Renal pelvis (tissue), 1 donor: ENCODE measurements at regions not wholly inside any gene's neighbourhood (a gene's known extent, or its start where the extent isn't known, plus 50 kb on each side); places are given as distances from the start of the nearest gene placed in this dataset.

Experiments used
- DNase-seq: peaks from one replicate; pipeline ENCODE4 v3.0.0-alpha.2; 2013

DNA sequence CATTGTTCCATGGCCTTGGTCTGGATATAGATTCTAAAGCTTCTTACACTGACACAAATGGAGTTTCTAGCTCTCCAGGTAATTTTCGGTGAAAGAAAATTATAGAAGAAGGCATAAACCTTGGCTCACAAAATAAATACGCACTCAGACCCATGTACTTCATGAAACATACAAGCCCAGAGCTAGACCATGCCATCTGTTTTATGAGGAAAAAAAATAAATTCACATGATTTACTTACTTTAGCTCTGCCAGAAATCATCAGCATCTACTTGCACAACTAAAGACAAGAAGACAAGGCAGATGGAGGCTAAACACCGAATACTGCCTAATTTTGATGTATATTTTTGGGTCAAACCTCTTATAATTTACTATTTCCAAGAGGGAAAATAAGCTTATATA lies 197.4 kb upstream of the KLF14 start:
- no peak for DNase-seq

DNA sequence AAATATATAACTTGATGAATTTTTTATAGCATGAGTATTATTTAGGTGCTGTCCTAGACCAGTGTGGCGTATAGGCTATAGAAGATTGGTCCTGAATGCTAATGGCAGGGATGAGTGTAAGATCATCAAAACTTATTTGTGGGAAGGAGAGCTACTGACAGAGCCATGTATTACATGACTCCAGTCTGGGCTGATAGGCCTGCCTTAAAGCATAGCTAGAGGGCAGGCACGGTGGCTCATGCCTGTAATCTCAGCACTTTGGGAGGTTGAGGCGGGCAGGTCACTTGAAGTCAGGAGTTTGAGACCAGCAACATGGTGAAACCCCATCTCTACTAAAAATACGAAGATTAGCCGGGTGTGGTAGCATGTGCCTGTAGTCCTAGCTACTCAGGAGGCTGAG lies 198.1 kb upstream of the KLF14 start:
- no peak for DNase-seq

DNA sequence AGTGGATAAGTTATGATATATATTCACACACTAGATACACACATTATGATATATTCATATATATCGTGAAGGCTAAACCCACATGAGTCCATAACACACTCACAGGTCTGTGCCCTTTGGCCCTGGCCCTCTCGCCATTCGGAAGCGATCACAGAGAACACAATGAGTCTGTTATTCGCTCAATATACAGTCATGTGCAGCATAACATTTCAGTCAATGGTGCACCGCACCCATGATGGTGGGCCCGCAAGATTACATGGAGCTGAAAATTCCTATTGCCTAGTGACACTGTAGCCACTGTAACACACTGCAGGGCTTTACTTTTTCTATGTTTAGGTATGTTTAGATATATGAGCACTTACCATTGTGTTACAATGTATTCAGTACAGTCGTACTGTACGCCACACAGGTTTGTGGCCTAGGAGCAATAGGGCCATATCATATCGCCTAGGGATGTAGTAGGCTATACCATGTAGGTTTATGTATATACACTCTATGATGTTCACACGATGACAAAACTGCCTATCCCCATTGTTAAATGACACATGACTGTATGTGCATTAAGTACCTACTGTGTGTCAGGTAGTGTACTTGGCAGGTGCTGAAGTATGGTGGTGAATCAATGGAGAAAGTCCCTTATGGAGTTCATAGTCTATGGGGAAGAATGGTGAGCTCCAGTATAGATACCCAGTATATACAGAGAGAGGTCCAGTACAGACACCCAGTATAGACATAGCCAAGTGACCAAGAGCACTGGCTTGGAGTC lies 198.8 kb upstream of the KLF14 start:
- DNase-seq = no peak

DNA sequence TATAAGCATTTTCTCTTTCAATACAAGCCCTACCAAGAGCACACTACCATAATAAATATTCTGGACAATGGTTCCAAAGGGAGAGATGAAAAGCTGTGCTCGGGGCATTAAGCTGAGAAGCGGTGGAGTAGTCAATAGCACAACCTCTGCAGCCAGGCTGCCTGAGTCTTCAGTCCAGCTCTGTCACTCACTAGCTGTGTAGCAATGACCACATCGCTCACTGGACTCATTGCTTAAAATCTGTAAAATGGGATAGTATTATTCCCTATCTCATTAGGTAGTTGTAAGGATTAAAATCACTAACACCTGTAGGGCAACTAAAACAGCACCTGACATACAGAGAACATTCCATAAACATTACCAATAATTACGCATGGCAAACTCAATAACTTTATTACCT lies 199.9 kb upstream of the KLF14 start:
- DNase-seq = no peak

DNA sequence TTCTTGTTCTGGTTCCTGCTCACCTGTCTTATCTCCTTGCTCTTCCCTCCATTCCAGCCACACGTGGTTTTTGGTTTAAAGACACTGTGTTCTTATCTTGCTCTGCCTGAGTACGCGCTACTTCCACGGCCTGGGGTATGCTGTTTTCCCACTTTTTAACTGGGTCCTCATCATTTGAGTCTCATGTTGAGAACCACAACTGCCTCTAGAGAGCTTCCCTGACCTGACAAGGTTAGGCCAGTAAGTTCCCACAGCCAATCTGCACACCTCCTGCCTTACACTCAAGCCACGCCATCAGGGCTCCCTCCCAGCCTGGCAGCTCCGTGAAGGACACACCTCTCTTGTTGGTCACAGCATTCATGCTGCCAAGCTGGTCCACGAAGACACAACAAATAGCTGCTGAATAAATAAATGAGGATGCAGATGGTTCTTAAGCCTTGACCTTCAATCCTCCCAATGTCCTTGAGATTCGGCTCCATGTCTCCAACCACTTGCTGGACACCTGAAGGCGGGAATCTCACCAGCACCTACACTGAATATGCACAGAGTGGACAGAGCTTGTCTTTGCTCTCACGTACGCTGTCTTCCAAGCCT lies 201.7 kb upstream of the KLF14 start:
- DNase-seq = no peak

DNA sequence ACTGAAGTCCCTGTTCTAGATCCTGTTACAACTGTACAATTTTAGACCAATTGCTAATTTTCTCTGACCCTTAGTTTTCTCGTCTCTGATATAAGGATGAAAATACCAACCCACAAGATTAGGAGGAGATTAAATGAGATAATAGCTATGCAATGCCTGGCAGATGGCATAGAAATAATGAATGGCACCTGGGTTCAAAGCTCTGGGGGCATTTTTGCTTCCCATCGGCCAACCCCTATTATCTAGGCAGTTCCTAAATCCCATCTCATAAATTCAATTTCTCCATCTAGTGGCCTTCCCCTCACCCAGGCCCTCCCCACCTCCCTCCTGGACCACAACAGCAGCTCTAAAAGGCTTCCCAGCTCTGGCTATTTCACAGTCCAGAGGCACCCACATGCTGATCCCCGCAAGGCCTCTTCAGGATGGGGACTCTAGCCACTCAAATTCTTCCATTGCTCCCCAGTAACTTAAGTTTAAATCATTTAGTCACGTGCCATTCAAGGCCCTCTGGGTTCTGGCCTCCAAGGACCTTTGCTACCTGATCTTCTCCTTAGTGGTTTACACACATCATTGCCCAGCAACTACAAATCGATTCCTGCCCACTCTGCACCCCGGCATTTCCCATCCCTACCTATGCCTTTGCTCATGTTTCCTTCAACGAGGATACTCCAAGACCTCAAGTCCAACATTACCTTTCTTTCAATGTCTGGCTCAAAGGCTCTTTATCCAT lies 202.4 kb upstream of the KLF14 start:
- no peak for DNase-seq

DNA sequence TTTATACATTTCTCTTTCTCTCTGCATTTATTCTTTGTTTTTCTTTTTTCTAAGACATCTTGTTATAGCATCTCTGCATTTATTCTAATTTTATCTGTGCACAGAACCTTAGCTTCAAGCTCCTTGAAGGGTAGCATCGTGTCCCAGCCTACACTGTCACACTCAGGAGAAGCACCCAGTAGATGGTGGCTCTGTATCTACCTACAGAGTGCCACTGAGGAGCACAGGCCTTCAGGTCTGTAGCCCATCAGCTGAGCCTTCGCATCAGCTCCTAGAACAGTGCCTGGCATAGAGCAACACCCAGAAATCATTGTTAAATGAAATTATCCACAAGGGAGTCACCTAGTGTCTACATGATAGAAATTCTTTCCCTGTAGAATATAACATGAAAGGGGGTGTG lies 203.0 kb upstream of the KLF14 start:
- DNase-seq = no peak

DNA sequence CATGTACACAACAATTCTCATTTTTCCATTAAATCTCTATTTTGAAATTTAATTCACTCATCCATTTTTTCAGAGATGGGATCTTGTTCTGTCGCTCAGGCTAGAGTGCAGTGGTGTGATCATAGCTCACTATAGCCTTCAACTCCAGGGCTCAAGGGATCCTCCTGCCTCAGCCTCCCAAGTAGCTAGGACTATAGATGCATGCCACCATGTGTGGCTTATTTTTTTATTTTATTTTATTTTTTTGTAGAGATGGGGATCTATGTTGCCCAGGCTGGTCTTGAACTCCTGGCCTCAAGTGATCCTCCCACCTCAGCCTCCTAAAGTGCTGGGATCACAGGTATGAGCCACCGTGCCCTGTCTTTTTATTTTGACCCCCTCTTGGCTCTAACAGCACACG lies 203.8 kb upstream of the KLF14 start:
- no peak for DNase-seq

DNA sequence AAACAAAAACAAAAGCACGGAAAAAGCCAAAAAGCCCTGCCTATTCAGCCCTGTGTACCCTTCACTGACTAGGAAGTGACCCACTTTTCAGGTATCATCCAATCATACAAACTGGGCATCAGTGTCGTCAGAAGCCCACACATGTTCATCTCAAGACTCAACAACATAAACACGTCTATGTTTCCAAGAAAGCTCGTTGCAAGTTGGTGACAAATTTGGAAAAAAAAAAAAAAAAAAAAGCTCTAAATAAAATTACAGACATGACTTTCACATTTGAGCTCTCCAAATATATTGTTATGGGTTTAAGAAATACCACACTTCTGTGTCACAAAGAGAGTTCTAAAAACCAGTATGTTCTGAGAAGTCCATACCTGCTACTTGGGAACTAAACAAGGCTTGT lies 204.7 kb upstream of the KLF14 start:
- DNase-seq = no peak

DNA sequence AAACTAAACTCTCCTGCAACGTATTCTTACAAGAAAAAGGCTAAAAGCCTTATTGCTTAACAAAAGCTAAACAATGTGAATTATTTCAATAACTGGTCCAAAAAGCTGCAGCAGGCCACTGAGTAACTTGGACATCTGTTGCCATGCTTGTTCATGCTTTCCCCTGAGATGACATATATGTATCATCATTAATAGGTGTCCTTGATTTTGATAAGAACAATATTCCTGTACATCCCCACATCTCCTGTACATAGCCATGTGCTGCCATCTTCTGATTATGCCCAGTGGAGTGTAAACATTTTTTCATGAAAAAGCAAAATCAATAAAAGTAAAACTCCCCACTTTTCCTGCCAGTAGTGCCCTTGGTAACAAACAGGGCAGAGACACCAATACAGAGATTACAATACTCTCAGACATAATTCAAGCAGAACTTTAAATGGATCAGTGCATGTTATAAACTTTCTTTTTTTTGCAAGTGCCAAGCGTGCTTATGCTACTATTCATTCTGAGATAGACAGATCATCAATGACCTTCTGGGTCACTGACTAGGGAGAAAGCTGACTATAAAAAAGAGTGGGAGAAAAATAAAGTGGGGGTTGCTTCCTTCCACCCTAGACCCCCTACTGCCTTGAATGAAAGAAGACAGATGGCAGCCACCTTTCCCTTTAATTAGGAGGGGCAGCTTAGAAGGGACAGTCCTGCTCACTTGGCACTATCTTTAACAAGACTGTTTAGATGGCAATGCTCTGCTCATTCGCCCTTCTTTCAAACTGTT lies 205.5 kb upstream of the KLF14 start:
- no peak for DNase-seq

DNA sequence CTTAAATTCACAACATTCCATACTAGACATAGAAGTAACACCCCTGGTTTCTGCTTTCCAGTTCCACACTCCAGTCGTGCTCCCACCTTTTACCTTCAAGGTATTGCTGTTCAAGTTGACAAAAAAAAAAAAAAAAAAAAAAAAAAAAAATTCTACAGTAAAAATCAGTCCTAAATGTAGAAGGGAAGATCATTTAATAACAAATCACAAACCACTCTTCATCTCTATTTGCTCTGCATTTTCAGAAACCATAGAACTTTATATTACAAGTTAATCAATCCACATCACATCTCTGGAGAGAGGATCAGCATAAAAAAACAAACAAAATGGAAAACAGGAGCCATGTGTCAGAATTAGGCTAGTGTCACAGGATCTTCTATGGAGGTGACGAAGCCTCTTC lies 206.3 kb upstream of the KLF14 start:
- DNase-seq = no peak

DNA sequence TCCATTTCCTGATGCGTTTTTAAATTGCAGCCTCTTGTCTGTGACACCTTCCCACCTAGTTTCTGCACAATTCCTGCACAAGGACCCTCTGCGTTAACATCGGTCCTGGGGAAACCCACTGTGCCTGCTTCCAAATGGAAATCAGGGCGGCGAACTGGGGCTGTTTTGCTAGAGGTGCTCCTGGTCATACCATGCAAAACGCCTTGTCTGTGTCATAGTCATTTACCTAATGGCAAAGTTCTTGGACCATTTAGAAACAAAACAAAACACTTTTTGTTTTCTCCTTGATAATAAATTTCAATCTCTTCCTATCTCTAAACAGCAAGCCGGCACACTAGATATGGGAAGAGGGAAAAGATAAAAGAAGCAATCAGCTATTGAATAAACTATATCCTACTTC lies 206.9 kb upstream of the KLF14 start:
- DNase-seq = no peak

DNA sequence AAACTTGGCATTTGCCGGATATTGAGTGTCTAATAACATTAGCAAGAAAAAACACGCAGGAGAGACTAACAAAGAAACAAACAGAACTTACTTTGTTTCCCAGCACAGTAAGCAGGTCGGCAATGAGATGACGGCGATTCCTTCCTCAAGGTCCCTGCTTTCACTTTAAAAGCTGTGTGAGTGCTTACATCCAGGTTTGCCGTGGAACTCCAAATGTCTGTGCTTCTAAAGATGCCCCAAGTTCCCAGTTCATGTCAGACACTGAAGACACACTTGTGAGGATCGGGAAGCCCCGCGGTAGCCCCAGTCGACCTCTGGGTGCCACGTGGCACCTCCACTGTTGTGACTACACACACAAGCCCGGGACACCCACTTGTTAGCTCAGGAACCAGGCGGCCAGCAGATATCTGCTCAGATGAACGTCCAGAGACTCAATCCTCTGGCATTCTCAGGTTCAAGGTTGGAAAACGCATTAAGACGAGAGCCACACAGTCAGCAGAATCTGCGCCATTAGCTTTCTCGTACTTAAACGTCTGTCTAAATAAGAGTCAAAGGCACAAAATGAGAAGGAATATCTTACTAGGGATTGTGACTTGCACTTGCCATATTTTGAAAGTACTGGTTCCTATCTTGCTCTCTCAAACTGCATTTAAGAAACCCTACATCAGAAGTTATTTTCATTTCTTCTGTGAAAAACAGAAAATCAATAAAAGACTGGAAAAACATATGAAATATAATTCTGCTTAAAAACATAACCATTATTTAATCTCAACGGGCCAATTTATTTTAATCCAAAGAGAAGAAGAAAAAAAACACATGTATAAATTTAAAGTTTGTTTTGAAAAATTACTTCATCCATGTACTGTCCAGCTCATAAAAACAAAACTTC lies 207.6 kb upstream of the KLF14 start:
- no peak for DNase-seq

DNA sequence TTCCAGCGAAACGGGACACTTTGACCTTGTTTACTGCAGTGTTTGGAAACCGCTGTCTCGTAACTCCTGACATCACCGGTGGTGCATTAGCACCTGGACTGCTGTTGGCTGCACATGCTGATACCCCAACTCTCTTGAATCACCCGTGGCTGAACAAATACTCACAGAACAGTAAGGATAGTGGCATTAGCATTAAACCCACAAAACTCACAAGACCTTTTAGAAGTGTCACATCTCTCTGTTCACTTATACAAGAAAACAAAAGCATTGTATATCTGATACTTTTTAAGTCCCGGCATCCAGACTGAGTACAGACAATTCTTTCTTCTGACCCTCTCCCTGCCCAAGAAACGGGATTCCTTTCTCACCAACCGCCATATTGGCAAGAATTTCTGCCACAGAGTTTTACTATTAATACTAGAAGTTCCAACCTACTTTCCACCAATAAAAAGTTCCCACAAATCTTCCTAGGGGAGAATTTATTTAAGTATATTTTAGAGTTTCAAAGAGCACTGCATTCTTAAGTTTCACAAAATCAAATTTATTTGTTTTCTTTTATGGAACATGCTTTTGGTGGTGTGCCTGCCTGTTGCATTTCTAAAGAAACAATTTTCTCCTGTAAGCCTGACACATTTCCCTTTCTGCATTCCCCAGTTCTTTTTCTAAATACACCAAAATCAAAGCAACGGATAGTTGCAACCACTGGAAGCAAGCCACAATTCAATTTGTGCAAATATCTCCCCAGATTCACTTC lies 208.4 kb upstream of the KLF14 start:
- DNase-seq = no peak

DNA sequence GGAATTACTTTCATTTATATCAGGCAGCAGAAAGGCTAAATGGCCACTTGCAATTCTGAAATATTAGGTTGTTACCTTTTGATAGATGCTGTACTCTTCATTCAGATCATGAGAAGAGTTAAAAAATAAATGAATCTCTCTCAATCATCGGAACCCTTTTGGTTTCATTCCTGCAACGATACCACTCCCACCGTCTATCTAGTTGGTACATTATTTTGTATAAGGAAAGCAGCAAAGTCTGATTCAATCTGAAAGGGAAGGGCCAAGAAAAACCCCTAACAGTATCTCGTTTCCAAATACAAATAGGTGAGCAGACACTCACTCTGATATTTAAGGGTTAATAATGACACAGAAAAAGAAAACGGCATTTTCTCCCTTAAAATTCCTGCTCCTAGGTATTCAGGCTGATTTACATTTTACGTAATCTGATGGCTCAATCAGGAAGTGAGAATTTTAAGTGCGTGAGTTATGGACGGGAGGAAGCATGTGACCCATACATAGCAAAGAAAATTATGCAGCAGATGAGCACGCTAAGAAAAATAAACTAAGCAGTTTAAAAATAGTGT lies 209.4 kb upstream of the KLF14 start:
- no peak for DNase-seq

DNA sequence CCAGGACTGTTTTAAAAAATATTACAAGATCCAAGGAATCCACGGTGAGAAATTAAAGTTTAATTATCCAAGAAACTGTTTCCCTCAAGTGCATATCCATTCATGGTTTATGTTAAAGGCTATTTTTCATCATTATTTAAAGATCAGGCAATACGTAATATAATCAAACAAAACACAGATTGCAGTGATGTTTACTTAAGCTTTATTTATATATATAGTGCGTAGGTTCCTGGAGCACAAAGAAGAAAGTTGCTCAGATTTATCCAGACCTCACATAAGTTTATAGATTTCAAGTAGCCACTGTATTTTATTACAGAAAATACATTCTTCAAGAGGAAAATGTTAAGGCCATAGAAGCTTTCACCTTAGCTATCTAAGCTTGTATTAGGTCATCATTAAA lies 210.0 kb upstream of the KLF14 start:
- no peak for DNase-seq

DNA sequence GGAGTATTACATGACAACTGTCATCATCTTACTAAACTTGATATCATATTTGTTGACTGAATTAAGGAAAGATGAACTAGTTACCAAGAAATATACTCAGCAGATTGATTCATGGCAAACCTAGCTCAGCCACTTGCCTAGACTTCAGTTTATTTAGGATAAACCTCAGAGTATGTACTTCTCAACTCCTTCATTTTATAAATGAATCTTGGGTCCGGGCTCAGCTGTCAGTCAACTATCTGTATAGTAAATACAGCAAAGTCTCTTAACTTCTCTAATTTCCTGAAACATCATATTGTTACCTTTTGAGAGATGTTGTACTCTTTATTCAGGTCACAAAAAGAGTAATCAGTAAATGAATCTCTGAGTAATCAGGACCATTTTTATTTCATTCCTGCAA lies 211.0 kb upstream of the KLF14 start:
- DNase-seq = no peak

DNA sequence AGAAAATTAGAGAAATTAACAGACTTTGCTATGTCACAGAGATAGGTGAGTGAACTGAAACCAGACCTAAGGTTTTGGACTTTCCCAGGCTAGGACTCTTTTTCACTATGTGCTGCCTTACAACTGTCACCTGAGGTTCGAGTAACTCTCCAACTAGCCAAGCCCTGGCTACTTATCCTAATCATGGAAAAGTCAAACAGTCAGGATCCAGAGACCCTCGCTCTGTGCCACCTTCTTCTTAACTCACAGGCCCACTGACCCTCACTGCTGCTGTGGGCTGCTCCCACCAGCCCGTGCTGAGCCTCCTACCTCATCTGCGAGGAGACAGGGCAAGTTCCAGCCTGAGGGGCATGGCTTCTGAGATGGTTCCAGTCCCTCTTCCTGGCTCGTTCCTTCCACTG lies 211.4 kb upstream of the KLF14 start:
- no peak for DNase-seq

DNA sequence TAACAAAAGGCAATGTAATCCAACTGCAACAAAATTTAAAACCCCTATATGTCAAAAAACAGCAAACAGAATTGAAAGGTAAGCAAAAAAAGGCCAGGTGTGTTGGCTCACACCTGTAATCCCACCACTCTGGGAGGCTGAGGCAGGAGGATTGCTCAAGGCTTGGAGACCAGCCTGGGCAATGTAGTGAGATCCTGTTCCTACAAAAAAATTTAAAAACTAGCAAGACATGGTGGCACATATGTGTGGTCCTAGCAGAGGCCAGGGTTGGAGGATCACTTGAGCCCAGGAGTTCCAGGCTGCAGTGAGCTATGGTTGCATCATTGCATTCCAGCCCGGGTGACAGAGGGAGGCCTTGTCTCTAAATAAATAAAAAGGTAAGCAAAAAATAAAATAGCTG lies 212.1 kb upstream of the KLF14 start:
- no peak for DNase-seq

DNA sequence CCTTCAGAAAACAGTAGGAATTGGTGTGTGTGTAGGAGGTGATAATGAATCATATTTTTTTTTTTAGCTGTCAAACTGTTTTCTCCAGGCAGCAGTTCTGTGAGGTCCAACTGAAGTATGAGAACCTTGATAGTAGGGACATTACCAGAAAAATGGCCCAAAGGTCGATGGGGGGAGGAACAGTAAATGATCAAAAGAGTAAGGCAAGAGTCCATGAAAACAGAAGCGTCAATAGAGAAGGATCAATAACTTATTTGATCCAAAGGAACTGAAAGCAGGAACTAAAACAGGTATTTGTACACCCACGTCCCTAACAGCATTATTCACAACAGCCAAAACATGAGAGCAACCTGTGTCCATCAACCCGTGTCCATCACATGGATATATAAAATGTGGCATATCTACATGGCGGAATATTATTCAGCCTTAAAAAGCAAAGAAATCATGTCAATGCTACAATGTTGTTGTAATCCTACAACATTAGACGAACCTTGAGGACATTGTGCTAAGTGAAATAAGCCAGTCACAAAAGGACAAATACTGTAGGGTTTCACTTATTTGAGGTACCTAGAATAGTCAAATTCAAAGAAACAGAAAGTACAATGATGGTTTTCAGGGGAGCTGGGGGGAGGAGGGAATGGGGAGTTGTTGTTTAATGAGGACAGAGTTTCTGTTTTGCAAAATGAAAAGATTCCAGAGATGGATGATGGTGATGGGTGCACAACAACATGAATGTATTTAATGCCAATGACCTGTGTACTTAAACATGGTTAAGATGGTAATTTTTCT lies 214.0 kb upstream of the KLF14 start:
- no peak for DNase-seq
